H1 (cell line): ENCODE measurements at regions not wholly inside any gene's neighbourhood (a gene's known extent, or its start where the extent isn't known, plus 50 kb on each side); places are given as distances from the start of the nearest gene placed in this dataset.

ENCODE experiments used
- CEBPB ChIP-seq: IDR thresholded peaks from 2 replicates; pipeline ENCODE4 v1.6.1; 2012; ENCODE audit warnings: low read depth, low read length
- CHD1 ChIP-seq: IDR thresholded peaks from 2 replicates; pipeline ENCODE4 v1.6.1; 2012; ENCODE audit warnings: low read depth, low read length, improper control_type of control experiment
- POLR2A ChIP-seq, 2 experiments: IDR thresholded peaks; 1 replicate in 1 of 2; 2 replicates in 1 of 2; pipeline ENCODE4 v1.6.1; 2011; ENCODE audit warnings: low read depth in 2 of 2, low read length in 2 of 2, mild to moderate bottlenecking in 2 of 2; ENCODE audit errors: control extremely low read depth in 1 of 2

GRCh38 chr15:31482122-31482922 is 155.7 kb downstream of the KLF13 start:
- no peak for TF ChIP-seq POLR2A (IDR thresholded peaks at IDR 0.05; ENCODE audit: control extremely low read depth in 1 of 2, low read depth in 2 of 2, low read length in 2 of 2)
- TF ChIP-seq CEBPB, result no peak
- no peak for TF ChIP-seq CHD1
